DND-41 (cell line): ENCODE measurements at regions not wholly inside any gene's neighbourhood (a gene's known extent, or its start where the extent isn't known, plus 50 kb on each side); places are given as distances from the start of the nearest gene placed in this dataset.

Experiments
- ATAC-seq: fragments of 200-7000 bp; cut with Tn5 transposase; 3 replicates; pipeline ENCODE4 v1.9.1; 2021; ENCODE audit warnings: low read depth; ENCODE audit not compliant: insufficient read depth
- DNase-seq: peaks from one replicate; pipeline ENCODE4 v3.0.0-alpha.2; 2020
- H2AFZ ChIP-seq: 2 replicates; pipeline ENCODE4 v1.6.0; 2012; ENCODE audit warnings: low read depth, low read length
- H3K27ac ChIP-seq: 2 replicates; pipeline ENCODE4 v1.5.1; 2012; ENCODE audit warnings: low read length, inconsistent platforms
- H3K27me3 ChIP-seq: fragments of 200-600 bp; sonication (generic); 2 replicates; pipeline ENCODE4 v1.6.0; 2012; ENCODE audit warnings: low read length, mild to moderate bottlenecking, inconsistent platforms; ENCODE audit not compliant: insufficient read depth, poor library complexity
- H3K36me3 ChIP-seq: 2 replicates; pipeline ENCODE4 v1.5.1; 2012; ENCODE audit warnings: low read length, inconsistent platforms; ENCODE audit not compliant: insufficient read depth
- H3K4me1 ChIP-seq: 2 replicates; pipeline ENCODE4 v1.5.1; 2012; ENCODE audit warnings: mild to moderate bottlenecking, low read length; ENCODE audit not compliant: insufficient read depth
- H3K4me2 ChIP-seq: 2 replicates; pipeline ENCODE4 v1.6.0; 2012; ENCODE audit warnings: mild to moderate bottlenecking, moderate library complexity, low read length, inconsistent platforms; ENCODE audit not compliant: insufficient read depth
- H3K4me3 ChIP-seq, 2 experiments: fragments of 200-600 bp in 1 of 2; shearing (Covaris generic) in 1 of 2; 2 replicates each; pipeline ENCODE4 v1.5.1; 2012 to 2016; ENCODE audit warnings: inconsistent platforms in 2 of 2, low read length in 2 of 2, mild to moderate bottlenecking in 2 of 2, low read depth in 1 of 2, moderate library complexity in 1 of 2
- H3K79me2 ChIP-seq: 2 replicates; pipeline ENCODE4 v1.6.0; 2012; ENCODE audit warnings: low read length, inconsistent platforms; ENCODE audit not compliant: insufficient read depth
- H3K9ac ChIP-seq: 2 replicates; pipeline ENCODE4 v1.6.0; 2012; ENCODE audit warnings: low read depth, mild to moderate bottlenecking, inconsistent platforms, low read length, moderate library complexity
- H3K9me3 ChIP-seq: 2 replicates; pipeline ENCODE4 v1.5.1; 2012; ENCODE audit warnings: low read length, moderate library complexity, mild to moderate bottlenecking, inconsistent platforms; ENCODE audit not compliant: insufficient read depth, severe bottlenecking
- H4K20me1 ChIP-seq: 2 replicates; pipeline ENCODE4 v1.6.0; 2012; ENCODE audit warnings: low read length; ENCODE audit not compliant: insufficient read depth
- CTCF ChIP-seq: IDR thresholded peaks from 2 replicates; pipeline ENCODE4 v1.5.1; 2012; ENCODE audit warnings: borderline replicate concordance, low read length, moderate library complexity, mild to moderate bottlenecking; ENCODE audit not compliant: poor library complexity, severe bottlenecking; ENCODE audit errors: extremely low read depth
- EZH2 ChIP-seq: IDR thresholded peaks from 3 replicates; pipeline ENCODE4 v1.6.1; 2012; ENCODE audit warnings: borderline replicate concordance, low read depth, mild to moderate bottlenecking, moderate library complexity, low read length, inconsistent platforms; ENCODE audit not compliant: severe bottlenecking

- H4K20me1 ChIP-seq = no peaks in the 10 kb centered on the region
- no peaks in the 10 kb centered on the region for H3K27me3 ChIP-seq
- no peaks in the 10 kb centered on the region for H3K79me2 ChIP-seq
- no peak for DNase-seq
- no peak for ATAC-seq
- H3K4me3 ChIP-seq = no peak overlapping the region
- H3K4me2 ChIP-seq = no peak overlapping the region
- no peaks in the 10 kb centered on the region for H3K4me1 ChIP-seq
- H2AFZ ChIP-seq = peak overlapping the region; percentile 51; the same call in 1 of the 2 replicates
- TF ChIP-seq CTCF (no peak), EZH2 (no peak)
- no peaks in the 10 kb centered on the region for H3K36me3 ChIP-seq
- no peak overlapping the region for H3K9ac ChIP-seq
- H3K9me3 ChIP-seq = no peaks in the 10 kb centered on the region
- H3K27ac ChIP-seq = no peak overlapping the region
Measured at GRCh38 chr2:24410976-24411375, 50.6 kb upstream of the ITSN2 start.

GRCh38 chr2:24409700-24410556 lies 49.6 kb upstream of the ITSN2 start:
- Histone ChIP-seq H2AFZ (no peak overlapping the region), H3K27ac (no peak overlapping the region)
- ATAC-seq = peak; percentile 96

More at GRCh38 chr2:24409700-24410556, 49.6 kb upstream of the ITSN2 start:
- Histone ChIP-seq H3K4me2 (no peak overlapping the region), H3K9me3 (no peaks in the 10 kb centered on the region), H3K9ac (no peak overlapping the region), H3K4me3 (no peak overlapping the region), H3K4me1 (no peaks in the 10 kb centered on the region), H3K27me3 (no peaks in the 10 kb centered on the region), H3K79me2 (no peaks in the 10 kb centered on the region), H3K36me3 (no peaks in the 10 kb centered on the region), H4K20me1 (no peaks in the 10 kb centered on the region)
- TF ChIP-seq CTCF (peak; percentile 93), EZH2 (no peak)
- DNase-seq = peak; percentile 53
